Medulla oblongata (tissue), 1 donor: ENCODE measurements at regions not wholly inside any gene's neighbourhood (a gene's known extent, or its start where the extent isn't known, plus 50 kb on each side); places are given as distances from the start of the nearest gene placed in this dataset.
"Not testable (repeated sequence)": the region's sequence is repeated elsewhere in the genome, so short reads cannot be mapped to it uniquely, and the experiment has no call there.

Experiments used
- DNase-seq: peaks from one replicate; pipeline ENCODE4 v3.0.0-alpha.2; 2015; ENCODE audit errors: extremely low spot score

DNA sequence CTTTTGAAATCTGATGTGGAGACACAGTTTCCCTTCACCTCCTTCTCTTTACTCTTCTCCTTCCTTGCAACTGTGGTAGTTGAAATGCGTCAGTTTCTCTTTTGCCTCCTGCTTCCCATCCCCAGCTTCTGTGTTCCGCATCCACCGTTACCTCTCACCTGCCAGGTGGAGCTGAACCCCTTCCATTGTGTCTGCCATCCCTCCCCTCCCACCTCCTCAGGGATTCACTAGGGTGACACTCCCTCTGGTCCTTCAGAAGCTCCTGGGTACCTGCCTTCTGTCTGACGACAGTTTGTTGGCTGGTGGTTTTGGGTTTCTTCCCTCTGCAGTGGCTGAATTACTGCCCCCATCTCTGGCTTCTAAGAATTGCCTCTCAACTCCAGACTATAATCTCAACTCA is 132.1 kb downstream of the SLC24A2 start:
- no peak for DNase-seq

DNA sequence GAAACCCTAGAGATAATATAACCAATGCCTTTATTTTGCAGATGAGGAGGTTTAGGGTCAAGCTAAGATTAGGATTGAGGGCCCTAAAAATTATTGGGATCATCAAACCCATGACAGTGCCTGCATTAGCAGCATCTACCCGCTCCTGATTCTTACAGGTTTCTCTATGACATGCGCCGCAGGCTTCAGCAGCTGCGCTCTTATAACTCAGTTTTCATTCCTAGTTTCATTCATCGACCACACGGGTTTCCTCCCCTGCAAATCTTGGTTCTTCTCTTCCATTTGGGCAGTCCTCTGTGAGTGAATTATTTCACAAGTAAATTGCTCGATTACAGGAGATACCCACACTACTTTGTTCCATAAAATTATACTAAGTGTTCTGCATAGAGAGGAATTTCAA is 137.2 kb downstream of the SLC24A2 start:
- DNase-seq: no peak

DNA sequence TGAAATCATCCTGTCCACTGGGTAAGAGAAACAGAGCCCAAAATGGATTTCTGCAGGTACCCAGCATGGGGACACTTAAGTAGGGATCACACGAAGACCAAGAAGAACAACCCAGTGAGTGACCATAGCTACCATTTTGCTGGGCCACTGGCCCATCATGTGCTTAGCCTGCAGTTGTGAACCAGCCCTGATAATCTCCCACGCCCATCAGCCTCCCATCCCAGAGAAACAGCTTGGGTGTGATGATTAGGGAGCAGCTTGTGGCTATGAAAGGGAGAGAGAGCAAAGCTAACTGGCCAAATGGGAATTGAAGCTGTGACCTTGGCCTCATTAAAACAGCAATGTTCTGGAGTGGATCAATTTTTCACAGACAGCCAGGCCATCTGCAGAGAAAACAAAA is 138.5 kb downstream of the SLC24A2 start:
- DNase-seq: no peak

DNA sequence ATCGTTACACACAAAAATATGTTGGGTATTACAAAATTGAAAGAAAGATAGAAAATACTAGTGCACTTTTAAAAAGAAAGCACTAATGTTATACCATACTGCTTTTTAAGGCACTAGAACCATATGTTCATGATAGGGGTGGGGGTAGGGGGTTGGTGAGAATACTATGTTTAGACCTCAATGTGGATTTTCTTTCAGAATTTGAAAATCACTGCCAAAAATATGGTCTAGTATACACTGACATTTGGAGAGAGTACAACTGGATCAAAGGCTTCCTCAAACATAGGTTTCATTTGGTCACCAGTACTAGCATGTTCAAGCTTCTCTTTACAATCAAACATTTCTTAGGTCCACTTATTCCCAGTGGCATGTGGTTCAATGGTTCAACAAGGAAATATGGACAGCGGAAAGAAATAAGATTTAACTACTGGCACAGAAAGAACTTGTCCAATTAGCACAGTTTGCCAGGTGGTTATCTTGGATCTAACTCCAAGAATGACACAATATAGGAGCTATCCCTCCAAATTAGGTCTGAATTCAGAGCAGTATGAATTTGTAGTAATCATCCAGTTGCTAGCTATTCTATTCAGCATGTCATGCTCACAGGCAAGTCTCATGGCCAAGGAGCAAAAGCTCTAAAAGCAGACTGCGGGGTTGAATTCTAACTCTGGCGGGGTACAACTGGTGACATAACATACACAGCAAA is 139.3 kb downstream of the SLC24A2 start:
- DNase-seq: no peak

DNA sequence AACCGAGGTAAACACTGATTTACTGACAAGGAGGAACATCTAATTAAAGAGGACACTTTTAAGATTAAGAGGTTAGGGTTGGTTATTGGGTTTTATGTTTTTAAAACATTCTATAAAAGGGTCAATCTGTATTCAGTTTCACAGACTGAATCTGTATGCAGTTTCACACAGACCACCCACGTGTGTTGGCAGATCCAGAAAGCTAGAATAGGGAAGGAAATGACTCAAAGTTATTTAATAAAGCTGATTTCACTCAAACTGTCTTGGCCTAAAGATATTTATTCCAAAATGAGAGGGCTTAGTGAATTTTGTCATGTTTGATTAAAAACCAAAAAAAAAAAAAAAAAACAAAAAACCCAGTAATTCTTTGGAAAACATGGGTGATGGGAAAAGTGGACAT is 140.2 kb downstream of the SLC24A2 start:
- no peak for DNase-seq

DNA sequence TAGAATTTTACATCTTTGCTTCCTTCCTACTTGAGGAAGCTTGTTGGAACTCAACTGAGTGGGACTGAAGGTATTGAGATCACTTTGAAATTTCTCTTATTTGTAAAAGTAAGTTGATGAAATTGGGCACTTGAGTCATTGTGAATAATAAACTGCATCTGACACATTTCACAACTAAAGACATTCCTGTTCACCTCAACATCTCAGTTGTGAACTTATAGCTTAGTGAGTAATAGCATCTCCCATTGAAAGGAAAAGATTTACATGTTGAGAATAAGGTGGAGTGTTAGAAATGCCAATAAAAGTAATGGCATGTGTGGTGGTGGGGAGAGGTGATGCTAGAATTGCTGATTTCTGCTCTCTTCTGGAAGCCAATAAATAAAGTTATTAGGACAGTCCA is 145.0 kb downstream of the SLC24A2 start:
- no peak for DNase-seq

DNA sequence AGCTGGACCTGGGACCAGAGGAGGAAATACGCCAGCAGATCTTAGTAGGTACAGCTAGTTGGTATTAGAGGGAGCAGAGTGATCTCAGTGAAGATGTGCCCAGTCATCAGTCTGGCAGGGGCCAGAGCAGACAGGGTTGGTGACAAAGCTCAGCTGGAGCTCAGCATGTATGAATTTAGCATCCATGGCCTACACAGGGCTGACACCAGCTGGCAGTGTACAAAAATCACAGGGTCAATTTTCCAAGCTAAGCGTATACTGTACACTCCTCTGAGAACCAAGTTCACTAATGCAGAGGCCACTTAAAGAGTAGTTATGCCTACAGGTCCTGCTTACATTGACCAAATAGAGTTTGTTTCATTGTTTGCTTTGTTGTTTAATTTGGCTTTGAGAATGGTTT is 146.6 kb downstream of the SLC24A2 start:
- DNase-seq: peak; percentile 86

DNA sequence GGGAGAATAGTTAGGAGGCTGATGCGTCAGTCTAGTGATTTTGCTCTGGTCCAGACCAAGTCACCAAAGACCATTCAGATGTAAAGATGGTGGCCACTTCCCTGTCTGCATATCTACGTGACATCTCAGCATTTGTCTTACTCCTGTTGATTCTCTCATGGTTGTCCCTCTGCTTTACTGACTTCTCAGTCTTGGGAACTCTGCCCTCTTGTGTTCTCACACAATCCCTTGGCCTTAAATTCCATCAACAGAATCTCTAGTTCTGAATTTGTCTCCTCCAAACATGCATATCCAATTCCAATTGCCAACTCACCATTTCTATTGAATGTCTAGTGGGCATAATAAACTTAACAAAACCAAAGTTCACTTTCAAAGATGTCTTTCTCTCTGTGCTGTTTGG is 147.8 kb downstream of the SLC24A2 start:
- peak; percentile 78 for DNase-seq

DNA sequence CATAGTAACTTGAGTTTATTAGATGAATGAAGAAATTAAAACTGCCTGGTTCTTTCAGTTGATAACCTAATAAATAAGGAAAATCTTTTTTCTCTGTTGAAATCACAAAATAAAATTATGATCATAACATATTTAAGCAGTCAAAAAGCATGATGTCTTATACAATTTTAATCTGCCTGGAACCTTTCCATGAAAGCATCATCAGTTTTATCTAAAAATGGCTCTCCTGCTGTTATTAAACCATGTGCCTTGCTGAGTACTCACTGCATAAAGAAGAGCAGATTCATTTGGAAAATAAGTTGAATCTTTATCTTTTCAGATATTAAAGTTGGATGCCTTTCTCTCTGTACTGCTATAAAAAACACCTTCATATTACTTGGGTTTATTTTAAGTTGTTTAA is 148.8 kb downstream of the SLC24A2 start:
- DNase-seq: no peak

DNA sequence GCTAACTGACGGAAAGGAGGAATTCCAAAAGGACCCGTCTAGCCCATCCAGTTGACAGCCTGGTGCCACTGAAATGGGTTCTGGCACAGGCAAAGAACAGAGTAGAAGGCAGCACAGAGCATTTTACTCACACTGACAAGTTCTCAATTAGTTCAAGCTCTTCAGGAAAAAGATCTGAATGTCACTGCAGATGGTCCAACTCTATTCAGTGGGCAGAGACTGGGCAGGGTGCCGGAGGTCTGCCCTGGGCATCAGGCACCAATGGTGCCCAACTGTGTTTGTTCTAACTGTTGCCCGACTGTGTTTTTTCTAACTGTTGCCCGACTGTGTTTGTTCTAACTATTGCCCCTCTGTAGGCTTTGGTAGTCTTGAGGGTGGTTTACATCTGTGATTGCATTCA is 151.8 kb downstream of the SLC24A2 start:
- DNase-seq: no peak

DNA sequence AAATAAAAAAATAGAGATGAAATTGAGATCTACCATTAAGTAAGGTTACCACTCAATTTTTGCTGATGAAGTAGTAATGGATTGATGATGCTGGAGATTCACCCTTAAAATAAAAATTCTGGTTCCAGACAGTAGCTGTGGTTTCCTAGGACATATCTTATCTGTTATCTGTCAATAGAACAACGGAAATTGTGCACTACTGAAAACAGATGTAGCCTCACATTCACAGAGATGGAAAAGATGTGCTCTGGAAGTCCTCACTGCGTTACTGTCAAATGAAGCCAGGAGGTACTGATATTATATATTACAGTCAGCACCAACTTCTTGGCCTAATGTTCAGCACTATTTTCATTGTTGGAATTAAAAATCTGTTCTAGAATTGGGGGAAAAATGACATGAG is 154.0 kb downstream of the SLC24A2 start:
- DNase-seq: no peak

DNA sequence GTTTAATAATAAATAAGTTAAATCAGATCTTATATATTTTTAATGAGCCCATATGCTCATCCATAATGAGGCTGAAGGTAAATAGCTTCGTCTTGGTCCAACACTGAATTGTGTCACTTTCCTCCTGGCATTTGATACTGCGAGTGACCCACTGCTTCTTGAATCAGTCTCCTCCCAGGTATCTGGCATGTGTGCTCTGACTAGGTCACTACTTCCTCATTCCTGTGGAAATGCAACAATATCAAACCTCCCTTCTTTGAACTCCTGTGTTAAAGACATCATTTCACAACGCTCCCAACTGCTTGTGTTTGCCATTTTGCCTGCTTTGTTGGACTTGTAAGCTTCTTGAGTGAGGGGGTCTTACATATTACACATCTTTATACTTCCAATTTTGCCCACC is 157.7 kb downstream of the SLC24A2 start:
- no peak for DNase-seq

DNA sequence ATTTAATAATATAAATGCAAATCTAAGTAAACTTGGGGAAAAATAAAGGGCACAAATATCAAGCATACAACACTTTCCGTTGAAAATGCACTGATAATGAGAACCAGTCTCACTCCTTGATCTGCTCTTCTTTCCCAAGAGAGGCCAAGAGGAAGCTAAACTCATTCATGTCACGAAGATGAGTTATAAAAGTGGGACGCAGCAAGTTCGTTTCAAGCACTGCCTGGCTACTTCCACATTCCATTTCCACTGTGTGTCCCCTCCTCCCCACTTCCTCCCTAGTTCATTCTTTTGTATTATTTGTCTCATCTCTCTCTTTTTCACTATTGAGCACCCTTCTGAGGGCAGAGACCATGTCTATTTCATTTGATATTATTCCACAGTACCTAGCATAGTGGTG is 158.1 kb downstream of the SLC24A2 start:
- no peak for DNase-seq

DNA sequence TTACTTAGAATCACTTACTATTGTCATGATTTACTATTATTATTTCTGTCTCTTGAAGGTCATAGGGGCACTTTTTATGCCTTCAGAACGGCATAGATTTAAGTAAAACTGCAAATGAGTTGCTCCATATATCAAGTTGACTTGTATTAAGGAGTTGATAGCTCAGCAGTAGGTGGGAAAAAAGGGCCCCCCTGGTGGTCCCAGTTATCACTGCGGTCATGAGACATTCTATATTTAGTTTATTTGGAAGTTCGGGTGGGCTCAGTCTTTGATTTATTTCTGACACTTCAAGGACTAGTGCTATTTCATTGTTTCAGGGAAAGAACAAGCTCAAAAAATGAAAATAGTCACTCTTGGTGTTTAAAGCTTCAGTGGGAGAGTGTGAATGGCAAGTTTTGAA is 159.3 kb downstream of the SLC24A2 start:
- no peak for DNase-seq

DNA sequence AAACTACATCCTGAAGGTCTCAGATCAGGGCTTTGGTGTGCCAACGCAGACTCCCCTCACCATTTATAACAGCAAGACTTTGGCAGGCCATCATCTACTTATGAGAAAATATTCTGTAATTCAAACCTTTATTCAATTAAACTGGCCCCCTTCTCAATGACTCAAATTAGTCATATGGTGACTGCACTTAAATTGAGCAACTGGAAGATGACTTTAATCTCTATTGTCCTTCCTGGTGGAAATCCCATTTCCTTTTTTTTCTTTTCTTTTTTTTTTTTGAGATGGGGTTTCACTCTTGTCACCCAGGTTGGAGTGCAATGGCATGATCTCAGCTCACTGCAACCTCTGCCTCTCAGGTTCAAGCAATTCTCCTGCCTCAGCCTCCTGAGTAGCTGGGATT is 163.4 kb downstream of the SLC24A2 start:
- DNase-seq: not testable (repeated sequence)

DNA sequence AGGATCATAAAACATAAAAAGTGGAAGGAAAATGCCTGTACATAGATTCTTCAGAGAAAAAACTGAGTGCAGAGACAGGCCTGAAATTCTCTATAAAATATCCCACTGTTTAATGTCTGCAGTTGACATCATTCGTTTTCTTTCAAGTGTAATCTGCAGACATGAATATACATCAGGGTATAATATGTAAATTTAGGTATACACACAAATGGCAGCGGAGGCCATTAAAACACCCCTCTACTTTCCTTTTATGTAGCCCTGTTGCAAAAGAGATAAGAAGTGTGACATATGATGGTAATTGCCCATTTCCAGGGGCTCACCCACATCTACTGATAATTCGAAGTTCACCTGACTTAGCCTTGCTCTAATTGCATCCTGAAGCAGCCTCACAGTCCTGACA is 164.3 kb downstream of the SLC24A2 start:
- no peak for DNase-seq

DNA sequence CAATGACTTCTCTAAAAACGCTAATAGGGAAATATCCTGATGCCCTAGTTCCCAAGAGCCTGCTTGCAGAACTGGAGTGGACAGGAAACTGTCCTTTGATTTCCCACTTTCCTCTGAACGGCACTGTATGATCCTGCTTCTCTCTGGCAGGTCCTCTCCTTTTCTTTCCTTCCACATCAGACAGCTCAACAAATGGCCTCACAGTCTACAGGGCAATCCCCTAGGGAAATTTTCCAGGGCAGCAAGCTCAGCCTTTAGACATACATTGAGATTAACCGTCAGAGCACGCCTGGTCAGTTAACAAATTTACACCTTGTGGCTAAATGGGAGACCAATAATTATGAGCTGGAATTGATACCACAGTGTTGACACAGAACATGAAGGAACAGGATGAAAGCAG is 164.9 kb downstream of the SLC24A2 start:
- DNase-seq: no peak

DNA sequence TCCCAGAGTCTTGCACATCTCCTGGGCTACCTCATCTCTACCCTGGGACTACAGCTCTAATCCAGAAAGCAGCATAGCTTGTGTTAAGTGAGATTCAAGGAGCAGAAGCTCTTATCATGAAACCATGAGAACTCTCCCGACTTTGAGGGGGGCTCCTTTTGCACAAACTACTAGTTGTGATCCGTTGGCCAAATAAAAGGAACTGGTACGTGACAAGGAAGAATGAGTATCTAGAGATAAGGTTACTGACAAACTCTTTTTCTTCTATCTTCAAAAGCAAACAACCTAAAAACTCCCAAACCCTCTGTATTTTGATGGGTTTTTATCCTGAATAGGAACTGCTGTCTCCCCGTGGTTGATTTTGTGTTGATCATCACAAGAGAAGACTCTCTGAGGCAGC is 168.5 kb downstream of the SLC24A2 start:
- DNase-seq: no peak

DNA sequence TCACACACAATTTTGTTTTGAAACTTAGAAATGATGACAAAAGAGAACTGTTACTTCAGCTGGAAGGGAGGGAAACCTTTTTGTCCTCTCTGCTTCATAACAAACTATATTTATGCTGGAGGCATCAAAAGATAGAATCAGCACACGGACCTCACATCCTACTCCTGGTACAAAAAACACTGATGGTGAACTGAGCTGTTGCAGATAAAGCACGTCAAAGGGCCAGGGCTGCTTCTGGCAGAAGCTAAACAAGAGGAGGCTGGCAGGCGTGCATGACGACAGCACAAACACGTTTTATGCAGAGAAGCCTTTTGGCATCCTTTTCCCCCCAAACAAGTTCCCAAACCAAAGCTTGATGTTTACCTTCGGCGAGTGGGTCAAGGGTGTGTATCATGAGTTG is 169.6 kb downstream of the SLC24A2 start:
- peak; percentile 55 for DNase-seq

DNA sequence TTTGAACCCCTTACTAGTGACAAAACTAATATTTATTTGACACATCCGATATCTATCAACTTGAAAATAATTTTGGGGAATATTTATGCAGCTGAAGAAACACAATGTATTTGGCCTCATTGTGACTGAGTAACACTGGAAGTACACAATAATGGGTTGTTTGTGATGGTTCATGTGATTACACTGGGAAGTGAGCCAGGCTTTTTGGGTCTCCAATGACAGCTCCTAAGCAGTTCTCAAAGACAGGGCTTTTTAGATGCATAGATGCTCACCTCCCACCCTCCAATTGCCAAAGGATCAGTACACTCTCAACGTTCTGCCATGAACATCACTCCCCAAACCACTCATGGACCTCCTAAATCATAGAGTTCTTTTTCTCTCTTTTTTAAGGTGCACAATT is 170.0 kb downstream of the SLC24A2 start:
- peak; percentile 95 for DNase-seq

DNA sequence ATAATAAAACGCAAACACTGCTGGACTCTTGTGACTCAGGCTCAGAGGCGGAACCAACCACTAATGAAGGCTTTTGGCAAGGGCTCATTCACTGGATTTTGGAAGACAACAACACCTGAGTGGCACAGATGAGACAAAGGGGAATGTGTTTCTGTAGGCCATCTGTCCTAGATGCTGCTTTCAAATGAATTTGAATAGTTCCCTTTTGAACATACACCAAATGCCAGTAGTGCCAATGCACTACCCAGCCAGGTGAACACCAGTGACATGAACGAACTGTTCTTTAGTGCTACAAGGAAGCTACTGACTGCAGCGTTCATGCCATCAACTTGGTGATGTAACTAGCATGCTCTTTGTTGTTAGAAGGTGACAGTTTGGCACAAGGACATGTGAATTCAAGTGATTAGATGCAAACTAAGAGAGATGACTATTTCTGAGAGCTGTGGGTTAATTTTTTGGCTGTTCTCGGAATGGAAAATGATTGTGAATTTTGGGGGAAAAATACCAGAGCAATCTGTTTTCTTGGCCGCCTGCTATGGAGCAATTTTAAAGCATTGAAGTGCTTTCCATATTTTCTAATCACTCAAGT is 173.7 kb downstream of the SLC24A2 start:
- DNase-seq: no peak

DNA sequence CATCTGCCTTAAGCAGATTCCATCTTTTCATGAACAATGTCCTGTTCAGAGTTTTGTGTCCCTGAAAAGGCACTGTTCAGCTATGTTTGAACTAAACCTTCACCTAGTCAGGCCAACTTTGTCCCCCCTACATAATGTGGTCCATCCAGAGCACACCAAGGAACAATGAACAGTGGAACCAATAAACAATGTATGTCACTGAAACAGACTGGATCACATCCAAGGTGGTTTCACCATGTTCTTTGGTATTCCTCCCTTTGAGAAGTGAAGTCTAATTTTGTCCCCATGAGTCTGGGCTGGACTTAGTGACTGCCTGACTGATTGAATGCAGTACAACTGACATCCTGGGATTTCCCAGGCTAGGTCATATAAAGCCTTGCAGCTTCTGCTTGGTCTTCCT is 174.5 kb downstream of the SLC24A2 start:
- DNase-seq: no peak

DNA sequence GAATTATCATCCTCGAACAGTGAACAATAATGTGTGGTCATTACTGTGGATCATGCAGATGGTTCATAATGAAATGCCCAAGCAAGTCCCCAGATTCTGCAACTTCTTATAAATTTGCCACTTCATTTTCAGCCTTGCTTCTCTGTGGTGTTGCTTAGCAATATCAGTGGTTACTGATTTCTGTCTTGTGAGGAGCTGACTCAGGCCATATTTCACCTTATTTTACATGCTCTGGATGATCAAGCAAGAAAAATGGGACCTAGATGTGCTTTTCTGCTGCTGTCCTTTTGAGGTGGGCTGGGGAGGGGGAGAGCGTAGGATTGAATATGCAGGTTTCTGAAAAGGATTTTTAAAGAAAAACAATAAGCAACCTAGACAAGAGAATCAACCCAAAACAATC is 188.3 kb downstream of the SLC24A2 start:
- DNase-seq: no peak

DNA sequence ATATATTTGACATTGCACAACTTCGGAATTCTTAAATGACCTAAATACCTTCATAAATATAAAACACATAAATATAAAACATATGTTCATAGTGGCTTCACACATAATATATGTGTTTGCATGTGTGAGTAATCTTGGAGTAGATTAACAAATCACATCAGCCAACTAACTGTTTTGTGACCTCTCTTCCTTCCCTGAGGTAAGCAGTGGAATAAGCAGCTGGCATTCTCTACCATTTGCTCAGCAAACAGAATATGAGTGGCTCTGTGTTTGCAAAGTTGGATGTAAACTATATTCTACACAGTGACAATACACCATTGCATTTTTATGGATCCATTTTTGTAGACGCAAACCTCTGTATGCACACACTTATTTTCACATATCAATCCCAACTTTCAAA is 189.9 kb downstream of the ACER2 start:
- DNase-seq: no peak
